Heart right ventricle (tissue), 16 donors: ENCODE measurements at regions not wholly inside any gene's neighbourhood (a gene's known extent, or its start where the extent isn't known, plus 50 kb on each side); places are given as distances from the start of the nearest gene placed in this dataset.
"Not testable (repeated sequence)": the region's sequence is repeated elsewhere in the genome, so short reads cannot be mapped to it uniquely, and the experiment has no call there.

Experiments used
- ATAC-seq, 8 donors: fragments of 200-7000 bp; cut with Tn5 transposase; one replicate each; pipeline ENCODE4 v1.9.1; 2020; ENCODE audit warnings: mild to moderate bottlenecking in 8 of 8, moderate library complexity in 8 of 8, moderate number of reproducible peaks in 1 of 8
- DNase-seq, 2 donors: peaks; one replicate each; pipeline ENCODE4 v3.0.0-alpha.2; 2020
- H3K27ac ChIP-seq, 10 donors: fragments of 200-600 bp; sonication (generic) in 2 of 10; one replicate each; pipeline versions ENCODE4 v1.5.0 to v1.8.0; 2020 to 2022; ENCODE audit warnings: mild to moderate bottlenecking in 3 of 10
- H3K27me3 ChIP-seq, 7 donors: fragments of 200-600 bp; one replicate each; pipeline ENCODE4 v1.8.0; 2021 to 2022; ENCODE audit warnings: mild to moderate bottlenecking in 2 of 7
- H3K36me3 ChIP-seq, 9 donors: fragments of 200-600 bp; sonication (generic) in 1 of 9; one replicate each; pipeline versions ENCODE4 v1.5.0 to v1.8.0; 2020 to 2022; ENCODE audit warnings: mild to moderate bottlenecking in 2 of 9
- H3K4me1 ChIP-seq, 9 donors: fragments of 200-600 bp; sonication (generic) in 1 of 9; one replicate each; pipeline versions ENCODE4 v1.5.0 to v1.8.0; 2020 to 2022; ENCODE audit warnings: mild to moderate bottlenecking in 4 of 9
- H3K4me3 ChIP-seq, 10 donors: fragments of 200-600 bp; sonication (generic) in 2 of 10; one replicate each; pipeline versions ENCODE4 v1.5.0 to v1.8.0; 2020 to 2022; ENCODE audit warnings: mild to moderate bottlenecking in 7 of 10, moderate library complexity in 2 of 10
- H3K9me3 ChIP-seq, 11 donors: fragments of 200-600 bp in 10 of 11; sonication (generic) in 2 of 11; one replicate each; pipeline versions ENCODE4 v1.5.0 to v1.8.0; 2013 to 2022; ENCODE audit warnings: mild to moderate bottlenecking in 2 of 11, control low read depth in 1 of 11, moderate library complexity in 1 of 11
- WGBS, 2 donors: extraction: QIAGEN DNeasy Blood & Tissue Kit; methylation state at CpG; one replicate each; pipeline ENCODE4 v1.1.7; 2013; ENCODE audit warnings: inconsistent platforms in 1 of 2; 5-methylcytosine and 5-hydroxymethylcytosine counted together
- intact Hi-C, 10 donors: fragments of 100-400 bp; cut with DNase I; formaldehyde crosslinking; loops; one replicate each; pipeline versions ENCODE4 v1.11.1 to v1.14.2; 2022
- TF ChIP-seq, protein P1 (sequence below), 9 donors: fragments of 200-600 bp; sonication (generic) in 2 of 9; IDR thresholded peaks; one replicate each; pipeline versions ENCODE4 v1.5.0 to v1.8.0; 2021 to 2022; ENCODE audit warnings: antibody characterized with exemption in 9 of 9, mild to moderate bottlenecking in 5 of 9, moderate library complexity in 1 of 9
- donor health status: Arrhythmogenic right ventricular cardiomyopathy.
- donor health status: ischemic (EF 13 %, LVEDD 7.1; RV severe dilation, severe dysfunction).
- donor health status: healthy with polysubstance abuse.
- donor health status: DM: no; HTN: yes; CAD: no.
- donor health status: DM: no; HTN: no; CAD: no.
- donor health status: ischemic (EF 25% LVEDD 6.9; RV normal size, moderate dysfunction).
- donor health status: ischemic (EF 25% LVEDD 5.7; RV mildly dilated, moderate dysfunction).
- donor health status: healthy.
- donor health status: DM: yes; HTN: yes; CAD: no.
- donor health status: Ischemic cardiomyopathy.
- donor health status: ischemic (EF 35%, LVEDD 5.7; RV mildly dilated, moderate dysfunction).
- donor health status: nonischemic (EF 11% LVEDD 7.7; RV severe dilation, severe dysfunction).
- donor health status: DM: yes; HTN: yes; CAD: no.
- donor health status: PGD.
- donor health status: ischemic (EF 29% LVEDD 5.4; RV normal size, mild dysfunction).
- donor health status: nonischemic (EF 23%, LVEDD 6.1; RV moderate dilation, normal function).

DNA sequence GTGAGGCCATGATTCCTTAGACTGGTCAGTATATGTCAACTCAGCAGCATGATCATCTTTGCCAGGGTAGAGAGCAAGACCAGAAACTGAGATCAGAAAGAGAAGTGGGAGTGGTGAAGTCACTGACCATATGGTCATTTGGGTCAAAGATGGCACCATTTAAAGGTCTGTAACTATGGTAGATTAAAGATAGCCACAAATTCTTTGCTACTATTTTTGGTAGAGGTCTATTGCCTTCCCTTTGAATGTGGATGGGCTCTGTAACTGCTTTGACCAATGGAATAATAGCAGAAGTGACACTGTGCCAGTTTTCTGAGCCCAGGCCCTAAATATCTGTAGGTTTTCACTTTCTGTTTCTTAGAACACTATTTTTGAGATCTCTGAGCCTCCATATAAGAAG is 117.6 kb downstream of the PCSK1 start:
- H3K27me3 ChIP-seq = no peaks in the 10 kb centered on the region
- ATAC-seq (no peak), DNase-seq (no peak)
- H3K4me3 ChIP-seq = no peak overlapping the region
- peaks cover 0 to 15% (median 9%) of the 10 kb centered on the region in 11 donors for H3K9me3 ChIP-seq
- H3K4me1 ChIP-seq = peaks cover 0 to 11% (median 0%) of the 10 kb centered on the region in 9 donors
- H3K27ac ChIP-seq = no peak overlapping the region
- intact Hi-C loops = no loop called here
- H3K36me3 ChIP-seq = no peaks in the 10 kb centered on the region
- TF ChIP-seq, protein P1, sequence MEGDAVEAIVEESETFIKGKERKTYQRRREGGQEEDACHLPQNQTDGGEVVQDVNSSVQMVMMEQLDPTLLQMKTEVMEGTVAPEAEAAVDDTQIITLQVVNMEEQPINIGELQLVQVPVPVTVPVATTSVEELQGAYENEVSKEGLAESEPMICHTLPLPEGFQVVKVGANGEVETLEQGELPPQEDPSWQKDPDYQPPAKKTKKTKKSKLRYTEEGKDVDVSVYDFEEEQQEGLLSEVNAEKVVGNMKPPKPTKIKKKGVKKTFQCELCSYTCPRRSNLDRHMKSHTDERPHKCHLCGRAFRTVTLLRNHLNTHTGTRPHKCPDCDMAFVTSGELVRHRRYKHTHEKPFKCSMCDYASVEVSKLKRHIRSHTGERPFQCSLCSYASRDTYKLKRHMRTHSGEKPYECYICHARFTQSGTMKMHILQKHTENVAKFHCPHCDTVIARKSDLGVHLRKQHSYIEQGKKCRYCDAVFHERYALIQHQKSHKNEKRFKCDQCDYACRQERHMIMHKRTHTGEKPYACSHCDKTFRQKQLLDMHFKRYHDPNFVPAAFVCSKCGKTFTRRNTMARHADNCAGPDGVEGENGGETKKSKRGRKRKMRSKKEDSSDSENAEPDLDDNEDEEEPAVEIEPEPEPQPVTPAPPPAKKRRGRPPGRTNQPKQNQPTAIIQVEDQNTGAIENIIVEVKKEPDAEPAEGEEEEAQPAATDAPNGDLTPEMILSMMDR (IDR thresholded peaks at IDR 0.05) = no peak

DNA sequence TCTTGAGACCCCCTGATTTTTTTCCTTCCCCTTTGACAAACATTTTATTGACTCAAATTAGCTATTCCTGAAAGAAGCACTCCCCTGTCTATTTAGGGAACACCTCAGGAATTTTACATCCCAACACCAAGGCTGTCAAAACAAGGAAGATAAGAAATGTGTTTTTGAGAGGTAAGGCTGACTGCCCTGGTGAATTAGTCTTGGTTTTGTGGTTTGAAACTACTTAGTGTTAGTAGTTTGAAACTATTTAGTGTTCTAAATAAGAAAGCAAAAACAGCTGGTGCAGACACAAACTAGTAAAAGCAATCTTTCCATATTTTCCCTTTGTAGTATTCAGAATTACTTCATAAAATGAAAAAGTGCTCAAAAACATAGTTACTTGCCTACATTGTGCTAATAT is 120.7 kb downstream of the PCSK1 start:
- intact Hi-C loops = no loop called here
- DNase-seq = no peak
- H3K4me3 ChIP-seq = no peak overlapping the region
- TF ChIP-seq, protein P1 (IDR thresholded peaks at IDR 0.05) = no peak
- no peaks in the 10 kb centered on the region for H3K27me3 ChIP-seq
- no peaks in the 10 kb centered on the region for H3K36me3 ChIP-seq
- H3K9me3 ChIP-seq = peaks cover 0 to 20% (median 9%) of the 10 kb centered on the region in 11 donors
- H3K4me1 ChIP-seq = peaks cover 0 to 11% (median 0%) of the 10 kb centered on the region in 9 donors
- no peak for ATAC-seq
- no peak overlapping the region for H3K27ac ChIP-seq

DNA sequence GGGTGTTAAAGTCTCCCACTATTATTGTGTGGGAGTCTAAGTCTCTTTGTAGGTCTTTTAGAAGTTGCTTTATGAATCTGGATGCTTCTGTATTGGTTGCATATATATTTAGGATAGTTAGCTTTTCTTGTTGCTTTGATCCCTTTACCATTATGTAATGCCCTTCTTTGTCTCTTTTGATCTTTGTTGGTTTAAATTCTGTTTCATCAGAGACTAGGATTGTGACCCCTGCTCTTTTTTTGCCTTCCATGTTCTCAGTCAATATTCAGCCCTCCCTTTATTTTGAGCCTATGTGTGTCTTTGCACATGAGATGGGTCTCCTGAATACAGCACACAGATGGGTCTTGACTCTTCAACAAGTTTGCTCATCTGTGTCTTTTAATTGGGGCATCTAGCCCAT is 126.0 kb downstream of the PCSK1 start:
- H3K36me3 ChIP-seq, H3K4me1 ChIP-seq, H3K4me3 ChIP-seq, ATAC-seq, intact Hi-C loops, DNase-seq, H3K27me3 ChIP-seq, H3K27ac ChIP-seq: not testable (repeated sequence)
- H3K9me3 ChIP-seq = peaks cover 0 to 53% (median 10%) of the 10 kb centered on the region in 11 donors

DNA sequence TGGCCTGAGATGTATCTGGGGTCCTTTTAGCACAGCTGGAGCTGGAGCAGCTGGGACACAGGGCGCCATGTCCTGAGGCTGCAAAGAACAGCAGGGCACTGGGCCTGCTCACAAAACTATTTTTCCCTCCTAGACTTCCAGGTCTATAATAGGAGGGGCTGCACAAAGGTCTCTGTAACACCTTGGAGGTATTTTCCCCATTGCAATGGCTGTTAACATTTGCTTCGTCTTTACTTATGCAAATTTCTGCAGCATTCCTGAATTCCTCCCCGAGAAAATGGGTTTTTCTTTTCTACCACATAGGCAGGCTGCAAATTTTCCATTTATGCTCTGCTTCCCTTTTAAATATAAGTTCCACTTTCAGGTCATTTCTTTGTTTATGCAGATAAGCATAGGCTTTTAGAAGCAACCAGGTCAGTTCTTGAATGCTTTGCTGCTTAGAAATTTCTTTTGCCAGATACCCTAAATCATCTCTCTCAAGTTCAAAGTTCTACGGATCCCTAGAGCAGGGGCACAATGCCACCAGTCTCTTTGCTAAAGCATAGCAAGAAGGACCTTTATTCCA is 130.8 kb downstream of the PCSK1 start:
- DNase-seq (no peak), ATAC-seq (no peak)
- TF ChIP-seq, protein P1 (IDR thresholded peaks at IDR 0.05) = no peak
- Histone ChIP-seq H3K36me3 (no peaks in the 10 kb centered on the region), H3K4me3 (no peak overlapping the region), H3K27ac (no peak overlapping the region), H3K4me1 (peaks cover 0 to 14% (median 9%) of the 10 kb centered on the region in 9 donors), H3K9me3 (peaks cover 0 to 46% (median 0%) of the 10 kb centered on the region in 11 donors), H3K27me3 (no peaks in the 10 kb centered on the region)
- intact Hi-C loops = no loop called here
- WGBS, 2 donors = 78 to 87% methylated on average over 4 of the region's 4 CpGs

DNA sequence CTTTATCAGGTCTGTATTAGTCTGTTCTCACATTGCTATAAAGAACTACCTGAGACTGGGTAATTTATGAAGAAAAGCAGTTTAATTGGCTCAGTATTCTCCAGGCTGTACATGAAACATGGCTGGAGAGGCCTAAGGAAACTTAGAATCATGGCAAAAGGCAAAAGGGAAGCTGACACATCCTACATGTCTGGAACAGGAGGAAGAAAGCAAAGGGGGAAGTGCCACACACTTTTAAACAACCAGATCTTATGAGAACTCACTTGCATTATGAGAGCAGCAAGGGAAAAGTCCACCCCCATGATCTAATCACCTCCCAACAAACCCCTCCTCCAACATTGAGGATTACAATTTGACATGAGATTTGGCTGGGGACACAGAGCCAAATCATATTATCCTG is 132.1 kb downstream of the PCSK1 start:
- ATAC-seq (no peak), DNase-seq (no peak)
- Histone ChIP-seq H3K4me1 (peaks cover 0 to 23% (median 16%) of the 10 kb centered on the region in 9 donors), H3K36me3 (no peaks in the 10 kb centered on the region), H3K27ac (no peak overlapping the region), H3K4me3 (no peak overlapping the region), H3K9me3 (peaks cover 0 to 43% (median 0%) of the 10 kb centered on the region in 11 donors), H3K27me3 (no peaks in the 10 kb centered on the region)
- TF ChIP-seq, protein P1 (IDR thresholded peaks at IDR 0.05) = no peak
- intact Hi-C loops = no loop called here
